Karpas-422 (cell line): ENCODE measurements at regions not wholly inside any gene's neighbourhood (a gene's known extent, or its start where the extent isn't known, plus 50 kb on each side); places are given as distances from the start of the nearest gene placed in this dataset.

Experiments
- DNase-seq: peaks from one replicate; pipeline ENCODE4 v3.0.0-alpha.2; 2015
- H2AFZ ChIP-seq: fragments of 200-600 bp; sonication (generic); 2 replicates; pipeline ENCODE4 v1.6.1; 2014; ENCODE audit warnings: antibody characterized with exemption, low read length, mixed read lengths
- H3K27ac ChIP-seq: fragments of 200-600 bp; sonication (generic); 2 replicates; pipeline ENCODE4 v1.5.1; 2014; ENCODE audit warnings: mild to moderate bottlenecking, low read length, moderate library complexity
- H3K27me3 ChIP-seq: fragments of 200-600 bp; sonication (generic); 2 replicates; pipeline ENCODE4 v1.6.1; 2014; ENCODE audit warnings: low read length, mixed read lengths
- H3K36me3 ChIP-seq: fragments of 200-600 bp; sonication (generic); 2 replicates; pipeline ENCODE4 v1.6.1; 2014; ENCODE audit warnings: low read length, mixed read lengths; ENCODE audit not compliant: insufficient read depth
- H3K4me1 ChIP-seq: fragments of 200-600 bp; sonication (generic); 2 replicates; pipeline ENCODE4 v1.6.1; 2014; ENCODE audit warnings: mild to moderate bottlenecking, low read length, mixed read lengths
- H3K4me2 ChIP-seq: fragments of 200-600 bp; sonication (generic); 2 replicates; pipeline ENCODE4 v1.6.1; 2014; ENCODE audit warnings: low read length, low read depth, mild to moderate bottlenecking; ENCODE audit not compliant: poor library complexity, severe bottlenecking
- H3K4me3 ChIP-seq: fragments of 200-600 bp; sonication (generic); 2 replicates; pipeline ENCODE4 v1.5.1; 2014; ENCODE audit warnings: mild to moderate bottlenecking, antibody characterized with exemption, low read length, mixed read lengths
- H3K79me2 ChIP-seq: fragments of 200-600 bp; sonication (generic); 2 replicates; pipeline ENCODE4 v1.6.1; 2014; ENCODE audit warnings: mild to moderate bottlenecking, low read length, mixed read lengths
- H3K9ac ChIP-seq: fragments of 200-600 bp; sonication (generic); 2 replicates; pipeline ENCODE4 v1.6.0; 2014; ENCODE audit warnings: low read length
- H3K9me2 ChIP-seq: fragments of 200-600 bp; sonication (generic), shearing (Covaris generic); replicated peaks from 2 replicates; pipeline ENCODE4 v1.6.0; 2014; ENCODE audit warnings: mild to moderate bottlenecking, low read length, moderate library complexity; ENCODE audit not compliant: insufficient read depth
- H3K9me3 ChIP-seq: fragments of 300-700, 200-600 bp; sonication (generic); 2 replicates; pipeline ENCODE4 v1.6.1; 2014; ENCODE audit warnings: low read length, mixed read lengths
- H4K20me1 ChIP-seq: fragments of 200-600 bp; sonication (generic); 2 replicates; pipeline ENCODE4 v1.6.1; 2014; ENCODE audit warnings: mild to moderate bottlenecking, antibody characterized with exemption, low read length, low read depth; ENCODE audit not compliant: insufficient read depth

DNA sequence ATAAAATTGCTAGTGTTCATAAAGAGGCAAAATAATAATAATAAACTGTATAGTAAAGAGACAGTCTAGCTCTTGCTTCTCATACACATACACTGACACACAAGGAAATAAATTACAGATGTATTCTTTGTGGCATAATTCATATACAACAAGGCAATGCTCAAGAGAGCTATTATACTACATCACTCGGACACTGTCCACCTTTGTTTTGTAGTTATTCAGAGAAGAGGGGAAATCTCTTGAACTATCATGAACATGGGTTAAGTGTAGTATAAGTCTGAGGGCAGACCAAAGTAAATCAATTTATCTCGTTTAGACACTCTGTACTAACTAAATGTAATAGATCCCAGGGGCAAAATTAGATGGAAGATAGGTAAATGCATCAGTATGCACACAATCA, 72.7 kb upstream of the PHIP start:
- H3K27ac ChIP-seq, result no peak overlapping the region
- H3K9me3 ChIP-seq, result no peaks in the 10 kb centered on the region
- DNase-seq, result no peak
- no peak overlapping the region for H3K4me3 ChIP-seq
- H3K4me1 ChIP-seq, result no peaks in the 10 kb centered on the region
- no peak overlapping the region for H3K4me2 ChIP-seq
- no peaks in the 10 kb centered on the region for H3K36me3 ChIP-seq
- H3K9ac ChIP-seq, result no peak overlapping the region
- H3K79me2 ChIP-seq, result no peaks in the 10 kb centered on the region
- H2AFZ ChIP-seq, result no peak overlapping the region
- no peaks in the 10 kb centered on the region for H4K20me1 ChIP-seq
- H3K27me3 ChIP-seq, result no peaks in the 10 kb centered on the region
- no peaks in the 10 kb centered on the region for H3K9me2 ChIP-seq

DNA sequence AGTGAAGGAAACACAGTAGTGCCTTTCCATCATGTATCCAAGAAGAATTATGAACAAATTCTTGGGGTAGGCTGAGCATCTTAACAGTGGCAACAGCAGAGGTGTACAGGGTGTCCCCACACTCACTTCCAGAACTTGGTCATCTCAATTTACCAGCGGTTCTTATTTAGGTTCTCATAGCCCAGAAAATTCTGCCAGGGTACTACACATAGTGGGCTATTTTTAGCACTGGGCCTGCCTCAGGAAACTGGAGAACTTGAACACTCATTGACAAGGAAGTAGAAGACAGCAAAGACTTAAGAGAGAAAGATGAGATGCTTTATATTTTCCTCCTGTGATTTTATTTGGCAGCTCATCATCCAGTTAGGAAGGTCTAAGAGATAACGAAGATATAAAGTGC, 71.8 kb upstream of the PHIP start:
- Histone ChIP-seq H2AFZ (no peak overlapping the region), H3K4me2 (no peak overlapping the region), H3K79me2 (no peaks in the 10 kb centered on the region), H3K9me3 (no peaks in the 10 kb centered on the region), H4K20me1 (no peaks in the 10 kb centered on the region), H3K4me1 (no peaks in the 10 kb centered on the region), H3K9me2 (no peaks in the 10 kb centered on the region), H3K9ac (no peak overlapping the region), H3K36me3 (no peaks in the 10 kb centered on the region), H3K4me3 (no peak overlapping the region), H3K27me3 (no peaks in the 10 kb centered on the region), H3K27ac (no peak overlapping the region)
- DNase-seq, result no peak

DNA sequence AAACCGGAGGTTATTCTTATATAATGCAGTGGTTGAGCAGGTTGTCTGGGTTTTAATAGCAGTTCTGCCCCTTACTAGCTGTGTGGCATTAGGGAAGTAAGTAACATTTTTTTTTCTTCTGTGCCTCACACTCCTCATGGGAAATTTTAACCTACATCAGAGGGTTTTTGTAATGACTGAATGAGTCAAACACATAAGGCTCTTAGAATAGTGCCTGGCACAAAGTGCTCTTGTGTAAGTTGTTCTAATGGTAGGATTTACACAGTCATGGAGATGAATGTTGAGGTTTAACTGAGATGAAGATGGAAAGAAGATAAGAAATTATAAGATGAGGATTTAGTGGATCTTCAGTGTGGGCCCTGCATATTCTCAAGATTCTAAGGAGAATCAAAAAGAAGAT, 68.4 kb upstream of the PHIP start:
- H3K9me2 ChIP-seq, result no peaks in the 10 kb centered on the region
- no peaks in the 10 kb centered on the region for H3K79me2 ChIP-seq
- no peaks in the 10 kb centered on the region for H3K27me3 ChIP-seq
- no peak overlapping the region for H2AFZ ChIP-seq
- no peaks in the 10 kb centered on the region for H3K36me3 ChIP-seq
- H3K4me3 ChIP-seq, result no peak overlapping the region
- H4K20me1 ChIP-seq, result no peaks in the 10 kb centered on the region
- no peak for DNase-seq
- H3K27ac ChIP-seq, result no peak overlapping the region
- no peak overlapping the region for H3K9ac ChIP-seq
- H3K4me1 ChIP-seq, result no peaks in the 10 kb centered on the region
- no peak overlapping the region for H3K4me2 ChIP-seq
- no peaks in the 10 kb centered on the region for H3K9me3 ChIP-seq

DNA sequence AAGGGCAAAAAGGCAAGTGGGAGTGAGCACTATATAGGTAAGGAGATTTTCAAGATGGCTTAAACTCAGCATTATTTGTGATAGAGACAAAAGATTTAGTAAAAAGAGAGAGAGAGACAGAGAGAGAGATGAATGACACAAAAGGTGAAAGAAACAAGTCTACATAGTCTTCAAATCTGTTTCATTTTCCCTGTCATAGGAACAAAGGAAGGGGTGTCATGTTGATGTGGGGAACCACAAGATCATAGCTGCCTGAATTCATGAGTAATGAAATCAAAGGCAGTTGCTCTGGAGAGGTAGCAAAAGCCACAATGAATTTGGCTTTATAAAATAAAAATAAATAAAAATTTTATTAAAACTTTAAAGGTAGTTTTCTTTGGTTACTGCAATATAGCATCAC, 67.2 kb upstream of the PHIP start:
- Histone ChIP-seq H3K4me1 (no peaks in the 10 kb centered on the region), H4K20me1 (no peaks in the 10 kb centered on the region), H3K79me2 (no peaks in the 10 kb centered on the region), H3K9me3 (no peaks in the 10 kb centered on the region), H3K9me2 (no peaks in the 10 kb centered on the region), H3K36me3 (no peaks in the 10 kb centered on the region), H3K4me3 (no peak overlapping the region), H3K9ac (no peak overlapping the region), H3K4me2 (no peak overlapping the region), H3K27me3 (no peaks in the 10 kb centered on the region), H3K27ac (no peak overlapping the region), H2AFZ (no peak overlapping the region)
- no peak for DNase-seq

DNA sequence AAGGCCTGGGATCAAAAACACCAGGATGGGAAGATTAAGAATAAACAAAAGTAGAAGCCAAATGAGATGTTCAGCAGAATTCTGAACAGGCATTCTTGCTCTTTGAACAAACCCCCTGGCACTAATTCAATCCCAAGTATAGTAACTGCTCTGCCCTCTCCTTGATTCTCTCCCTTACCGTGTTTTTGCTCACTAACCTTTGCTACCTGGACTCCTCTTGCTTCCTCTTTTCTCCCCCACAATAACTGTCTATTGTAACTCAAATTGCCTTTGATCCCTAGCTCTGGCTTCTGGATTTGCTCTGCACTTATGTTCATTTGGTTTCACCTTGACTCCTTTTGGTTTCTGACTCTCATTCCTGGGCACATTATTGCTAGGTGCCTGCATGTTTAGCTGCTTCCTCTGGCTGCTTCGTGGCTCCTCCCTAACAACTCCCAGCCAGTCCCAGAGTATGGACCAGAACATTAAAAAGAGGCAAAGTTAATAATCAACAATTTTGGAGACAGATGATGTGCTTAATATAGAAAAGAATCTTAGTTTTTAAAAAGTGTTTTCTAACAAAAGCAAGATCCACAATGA, 65.4 kb upstream of the PHIP start:
- Histone ChIP-seq H3K27me3 (no peaks in the 10 kb centered on the region), H3K4me3 (no peak overlapping the region), H3K9me3 (no peaks in the 10 kb centered on the region), H3K79me2 (no peaks in the 10 kb centered on the region), H3K9me2 (no peaks in the 10 kb centered on the region), H4K20me1 (no peaks in the 10 kb centered on the region), H3K27ac (no peak overlapping the region), H3K9ac (no peak overlapping the region), H3K4me1 (no peaks in the 10 kb centered on the region), H3K36me3 (no peaks in the 10 kb centered on the region), H3K4me2 (no peak overlapping the region), H2AFZ (no peak overlapping the region)
- no peak for DNase-seq

DNA sequence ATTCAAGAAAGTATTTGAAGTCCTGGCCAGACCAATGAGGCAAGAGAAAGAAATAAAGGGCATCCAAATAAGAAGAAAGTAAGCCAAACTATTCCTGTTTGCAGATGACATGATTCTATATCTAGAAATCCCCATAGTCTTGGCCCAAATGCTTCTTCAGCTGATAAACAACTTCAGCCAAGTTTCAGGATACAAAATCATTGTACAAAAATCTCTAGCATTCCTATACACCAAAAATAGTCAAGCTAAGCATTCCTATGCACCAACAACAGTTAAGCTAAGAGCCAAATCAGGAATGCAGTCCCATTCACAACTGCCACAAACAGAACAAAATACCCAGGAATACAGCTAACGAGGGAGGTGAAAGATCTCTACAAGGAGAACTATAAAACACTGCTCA, 60.1 kb upstream of the PHIP start:
- H3K4me2 ChIP-seq, result no peak overlapping the region
- no peaks in the 10 kb centered on the region for H4K20me1 ChIP-seq
- H3K36me3 ChIP-seq, result no peaks in the 10 kb centered on the region
- H2AFZ ChIP-seq, result no peak overlapping the region
- H3K4me1 ChIP-seq, result no peaks in the 10 kb centered on the region
- H3K27ac ChIP-seq, result no peak overlapping the region
- H3K79me2 ChIP-seq, result no peaks in the 10 kb centered on the region
- no peak overlapping the region for H3K4me3 ChIP-seq
- no peaks in the 10 kb centered on the region for H3K27me3 ChIP-seq
- no peaks in the 10 kb centered on the region for H3K9me2 ChIP-seq
- DNase-seq, result no peak
- no peak overlapping the region for H3K9ac ChIP-seq
- no peaks in the 10 kb centered on the region for H3K9me3 ChIP-seq

DNA sequence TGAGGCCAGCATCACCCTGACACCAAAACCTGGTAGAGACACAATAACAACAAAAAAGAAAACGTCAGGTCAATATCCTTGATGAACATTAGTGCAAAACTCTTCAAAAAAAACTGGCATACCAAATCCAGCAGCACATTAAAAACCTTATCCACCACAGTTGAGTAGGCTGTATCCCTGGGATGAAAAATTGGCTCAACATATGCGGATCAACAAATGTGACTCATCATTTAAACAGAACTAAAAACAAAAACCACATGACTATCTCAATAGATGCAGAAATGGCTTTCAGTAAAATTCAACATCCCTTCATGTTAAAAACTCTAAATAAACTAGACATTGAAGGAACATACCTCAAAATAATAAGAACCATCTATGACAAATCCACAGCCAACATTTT, 59.6 kb upstream of the PHIP start:
- Histone ChIP-seq H3K9me3 (no peaks in the 10 kb centered on the region), H3K9ac (no peak overlapping the region), H3K4me3 (no peak overlapping the region), H3K9me2 (no peaks in the 10 kb centered on the region), H3K36me3 (no peaks in the 10 kb centered on the region), H4K20me1 (no peaks in the 10 kb centered on the region), H3K27ac (no peak overlapping the region), H2AFZ (no peak overlapping the region), H3K27me3 (no peaks in the 10 kb centered on the region), H3K4me1 (no peaks in the 10 kb centered on the region), H3K79me2 (no peaks in the 10 kb centered on the region), H3K4me2 (no peak overlapping the region)
- DNase-seq, result no peak

DNA sequence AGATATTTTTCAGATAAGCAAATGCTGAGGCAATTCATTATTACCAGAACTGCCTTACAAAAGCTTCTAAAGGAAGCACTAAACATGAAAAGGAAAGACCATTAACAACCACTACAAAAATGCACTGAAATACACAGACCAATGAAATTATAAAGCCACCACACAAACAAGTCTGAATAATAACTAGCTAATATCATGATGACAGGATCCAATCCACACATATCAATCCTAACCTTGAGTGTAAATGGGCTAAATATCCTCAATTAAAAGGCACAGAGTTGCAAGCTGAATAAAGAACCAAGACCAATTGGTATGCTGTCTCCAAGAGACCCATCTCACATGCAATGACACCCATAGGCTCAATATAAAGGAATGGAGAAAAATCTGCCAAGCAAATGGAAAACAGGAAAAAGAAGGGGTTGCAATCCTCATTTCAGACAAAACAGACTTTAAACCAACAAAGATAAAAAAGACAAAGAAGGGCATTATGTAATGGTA, 58.0 kb upstream of the PHIP start:
- no peaks in the 10 kb centered on the region for H3K27me3 ChIP-seq
- H3K4me2 ChIP-seq, result no peak overlapping the region
- H3K9me3 ChIP-seq, result no peaks in the 10 kb centered on the region
- no peak overlapping the region for H3K27ac ChIP-seq
- H3K4me1 ChIP-seq, result no peaks in the 10 kb centered on the region
- no peak overlapping the region for H2AFZ ChIP-seq
- no peaks in the 10 kb centered on the region for H3K79me2 ChIP-seq
- no peaks in the 10 kb centered on the region for H3K9me2 ChIP-seq
- no peak overlapping the region for H3K4me3 ChIP-seq
- no peaks in the 10 kb centered on the region for H3K36me3 ChIP-seq
- H4K20me1 ChIP-seq, result no peaks in the 10 kb centered on the region
- H3K9ac ChIP-seq, result no peak overlapping the region
- no peak for DNase-seq
